8988T (cell line): ENCODE measurements at regions not wholly inside any gene's neighbourhood (a gene's known extent, or its start where the extent isn't known, plus 50 kb on each side); places are given as distances from the start of the nearest gene placed in this dataset.

Source experiments
- DNase-seq: peaks from one replicate; pipeline ENCODE4 v3.0.0; 2011

GRCh38 chr11:119880143-119880542, 151.1 kb upstream of the NECTIN1 start:
- no peak for DNase-seq

- no peak for DNase-seq
These were observed 150.0 kb upstream of the NECTIN1 start for GRCh38 chr11:119878990-119879389.

DNA sequence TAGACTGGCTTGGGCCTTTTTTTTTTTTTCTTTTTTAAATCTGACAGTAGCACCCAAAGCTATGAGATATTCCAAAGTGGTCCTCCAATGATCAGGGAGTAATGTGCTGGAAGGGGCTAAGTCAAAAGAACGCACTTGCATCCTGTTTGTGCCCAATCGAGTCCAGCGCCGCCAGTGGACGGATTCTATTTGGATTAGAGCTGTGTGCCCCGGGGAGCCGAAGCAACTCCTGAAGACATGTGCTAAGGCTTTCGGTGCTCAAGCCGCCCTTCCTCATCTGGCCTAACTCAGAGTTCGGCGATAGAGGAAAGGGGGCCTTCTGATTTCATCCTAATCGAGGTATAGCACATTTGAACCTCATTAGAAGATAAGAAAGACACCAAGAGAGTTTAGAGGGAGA, 147.8 kb upstream of the NECTIN1 start:
- DNase-seq: no peak

DNA sequence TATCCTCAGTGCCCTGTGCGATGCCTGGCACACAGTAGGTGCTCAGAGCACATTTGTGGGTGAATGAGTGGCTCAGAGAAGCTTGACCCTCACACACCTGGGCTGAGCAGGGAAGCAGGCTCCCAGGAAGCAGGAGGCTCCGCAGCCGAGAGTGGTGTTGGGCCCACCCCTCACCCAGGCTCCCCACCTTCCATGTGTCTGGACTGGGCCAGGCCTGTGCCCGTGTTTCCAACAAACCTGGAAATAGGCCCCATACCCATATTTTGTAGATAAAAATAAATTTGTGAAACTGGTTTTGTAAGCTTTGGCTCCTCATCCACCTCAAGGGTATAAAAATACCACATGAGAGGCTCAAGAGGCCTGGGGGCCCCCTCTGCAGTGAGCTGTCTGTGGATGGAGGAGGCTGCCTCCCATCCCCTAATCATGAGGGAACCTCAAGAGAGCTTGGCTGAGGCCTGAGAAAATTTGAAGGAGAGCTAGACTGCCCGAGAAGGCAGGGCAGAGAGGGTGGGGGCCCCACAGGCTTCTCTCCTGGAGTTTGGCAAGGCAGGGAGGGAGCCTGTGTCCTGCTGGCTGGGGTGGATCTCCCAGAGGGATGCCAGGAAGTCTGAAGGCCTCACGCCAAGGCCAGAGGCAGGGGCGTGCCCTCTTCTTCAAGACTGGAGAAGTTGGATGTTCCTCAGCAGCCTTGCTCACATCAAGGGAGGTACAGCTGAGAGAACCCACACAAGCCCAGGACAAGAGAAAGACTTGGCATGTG, 147.0 kb upstream of the NECTIN1 start:
- no peak for DNase-seq

DNA sequence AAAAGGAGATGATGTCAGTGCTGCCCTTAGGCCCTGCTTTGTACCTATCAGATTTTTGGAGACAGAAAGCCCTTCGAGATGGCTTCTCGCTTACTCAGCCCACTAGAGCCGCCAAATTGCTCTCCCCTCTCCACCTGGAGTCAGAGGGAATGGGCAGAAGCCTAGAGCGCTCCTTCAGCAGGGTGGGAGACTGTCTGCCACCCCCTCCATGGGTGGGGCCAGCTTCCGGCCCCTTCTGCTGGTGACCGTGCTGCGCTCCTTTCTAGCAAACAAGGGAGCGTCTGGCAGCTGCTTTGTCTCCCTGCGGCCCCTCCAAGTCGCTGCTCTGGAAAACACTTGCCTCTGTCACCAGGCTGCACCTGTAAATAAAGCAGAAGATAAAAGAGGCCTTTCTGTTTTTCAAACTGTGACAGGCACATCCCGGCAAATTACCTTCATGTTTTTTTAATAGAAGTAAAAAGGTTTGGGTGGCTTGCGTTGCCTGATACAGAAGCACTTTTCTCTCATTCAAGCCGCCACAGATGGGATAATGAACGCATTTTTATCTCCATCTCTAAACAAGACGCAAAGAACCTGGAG, 145.7 kb upstream of the NECTIN1 start:
- DNase-seq: no peak

DNA sequence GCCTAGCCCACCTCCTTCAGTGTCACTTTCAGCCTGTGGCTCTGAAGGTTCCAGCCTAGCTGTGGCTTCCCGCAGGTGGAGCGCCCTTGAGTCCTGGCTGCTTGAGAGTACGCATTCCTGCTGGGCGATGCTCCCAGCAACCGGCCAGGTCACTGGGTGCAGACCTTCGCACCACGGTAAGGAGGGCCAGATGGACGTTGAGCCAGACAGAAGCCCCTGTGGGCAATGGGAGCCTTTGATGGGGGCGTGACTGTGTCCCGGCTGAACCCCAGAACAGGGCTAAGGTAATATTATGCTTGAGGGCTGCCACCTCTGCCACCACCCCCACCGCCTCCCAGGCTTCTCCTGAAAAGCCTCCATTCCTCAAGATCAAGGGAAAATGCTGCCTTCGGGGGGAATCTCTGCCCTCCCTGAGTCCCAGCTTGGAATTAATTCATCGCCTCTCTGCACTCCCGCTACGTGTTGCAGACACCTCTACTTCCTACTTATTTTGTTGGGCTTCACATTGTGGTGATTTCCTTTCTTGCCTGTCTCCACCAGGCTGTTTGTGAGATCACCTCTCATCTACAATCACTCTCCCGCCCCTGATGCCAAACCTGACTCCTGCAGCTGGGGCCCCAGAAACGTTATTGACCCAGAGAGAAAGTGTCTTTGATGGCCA, 144.9 kb upstream of the NECTIN1 start:
- DNase-seq: no peak

DNA sequence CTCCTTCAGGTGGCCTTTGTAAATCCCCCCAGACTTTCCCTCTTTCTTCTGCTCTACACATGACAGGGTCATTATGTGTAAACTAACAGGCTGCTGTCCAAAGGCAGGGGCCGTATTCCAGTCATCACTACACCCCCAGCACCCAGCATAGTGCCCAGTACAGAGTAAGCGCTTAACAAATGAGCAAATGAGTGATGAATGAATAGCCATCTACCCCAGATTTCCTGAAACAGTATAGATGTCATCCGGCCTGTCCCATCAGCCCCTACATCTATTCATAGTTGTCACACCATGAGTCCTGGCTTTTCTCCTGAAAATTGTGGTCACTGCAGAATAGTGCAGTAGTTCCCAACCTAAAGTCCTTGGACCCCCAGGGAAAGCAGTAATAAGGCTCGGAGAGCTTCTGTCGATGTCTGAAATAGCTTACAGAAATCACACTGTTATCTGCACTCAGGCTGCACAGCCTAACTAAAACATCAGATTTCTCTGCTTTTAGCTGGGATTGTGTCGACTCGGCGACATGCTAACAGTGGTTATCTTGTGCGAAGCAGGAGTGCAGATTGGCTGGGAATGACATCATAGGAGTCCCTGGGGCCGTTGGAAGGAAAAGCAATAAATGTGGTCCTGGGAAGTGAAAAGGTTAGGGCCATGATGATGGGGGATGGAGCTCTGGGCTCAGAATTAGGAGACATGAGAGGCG, 143.8 kb upstream of the NECTIN1 start:
- no peak for DNase-seq

DNA sequence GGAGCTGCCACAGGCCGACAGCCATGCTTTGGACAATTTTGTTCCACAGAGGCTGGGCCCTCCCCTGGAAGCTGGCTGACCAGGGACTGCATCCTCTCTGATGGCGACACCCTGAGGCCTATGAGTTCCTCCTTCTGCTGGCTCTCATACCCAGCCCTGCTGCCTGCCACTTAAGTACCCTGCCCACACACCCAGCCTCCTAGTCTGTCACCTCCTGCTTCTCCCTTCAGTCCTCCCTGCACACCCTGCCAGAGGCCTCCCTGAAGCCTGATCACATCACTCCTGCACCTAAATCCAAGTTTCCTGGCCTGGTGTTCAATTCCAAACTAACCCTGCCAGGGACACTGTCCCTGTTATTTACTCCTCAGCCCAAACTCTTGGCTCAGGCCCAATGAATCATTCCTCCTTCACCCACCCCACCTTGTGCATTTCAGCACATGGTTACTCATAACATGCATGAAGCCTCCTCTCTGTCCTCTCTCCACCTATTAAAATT, 136.7 kb upstream of the NECTIN1 start:
- DNase-seq: no peak

GRCh38 chr11:119864836-119865235, 135.8 kb upstream of the NECTIN1 start:
- DNase-seq: no peak

DNA sequence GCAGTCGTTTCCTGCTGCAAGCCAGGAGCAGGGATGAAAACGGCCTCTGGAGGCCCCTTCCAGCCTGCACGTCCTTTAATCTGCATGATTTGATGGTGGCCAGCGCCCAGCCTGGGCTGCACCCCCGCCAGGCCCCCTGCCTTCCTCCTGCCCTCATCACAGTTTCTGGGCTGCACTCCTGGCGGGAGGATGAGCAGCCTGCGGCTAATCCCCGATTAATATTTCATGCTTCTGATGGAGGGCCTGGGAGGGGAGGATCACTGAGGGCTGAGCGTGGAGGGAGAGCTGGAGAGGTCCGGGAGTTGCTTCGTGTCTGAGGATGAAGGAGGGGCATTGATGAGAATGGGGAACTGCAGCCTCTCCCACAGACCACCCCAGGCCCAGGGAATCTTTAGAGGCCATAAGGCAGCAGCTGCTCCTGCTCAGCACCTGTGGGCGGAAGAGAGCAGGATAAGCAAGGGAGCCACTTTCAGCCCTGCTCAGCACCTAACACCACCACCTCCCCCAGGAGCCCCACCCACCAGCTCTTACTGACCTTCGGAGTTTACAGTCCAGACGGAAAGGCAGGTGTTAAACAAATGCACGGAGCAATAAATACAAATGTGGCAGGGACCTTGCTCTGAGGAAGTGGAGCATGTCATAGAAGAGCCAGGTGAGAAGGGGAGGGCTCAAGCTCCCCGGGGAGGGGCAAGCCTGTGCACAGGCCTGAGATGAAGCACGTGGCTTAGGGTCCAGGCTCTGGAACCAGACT, 135.0 kb upstream of the NECTIN1 start:
- no peak for DNase-seq

DNA sequence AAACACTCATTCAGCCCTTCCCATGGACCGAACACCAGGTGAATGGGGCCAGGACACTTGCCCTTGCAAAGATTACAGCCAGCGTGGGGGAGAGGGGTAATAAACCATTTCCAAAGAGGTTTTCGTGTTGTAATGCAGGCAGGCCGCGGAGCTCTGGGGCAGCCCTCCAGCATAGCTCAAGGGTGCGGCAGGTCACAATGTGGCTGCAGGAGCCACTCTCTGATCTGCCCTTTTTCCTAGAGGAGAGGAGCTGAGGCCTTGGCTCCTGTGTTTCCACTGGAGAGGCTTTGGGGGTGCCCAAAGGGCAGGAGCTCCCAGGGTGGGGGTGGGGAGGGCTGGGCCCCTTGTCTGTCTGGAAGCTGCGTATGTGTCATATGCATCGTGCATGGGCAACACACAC, 134.2 kb upstream of the NECTIN1 start:
- DNase-seq: no peak

GRCh38 chr11:119861160-119861559, 132.2 kb upstream of the NECTIN1 start:
- DNase-seq: no peak

GRCh38 chr11:119860561-119861094, 131.6 kb upstream of the NECTIN1 start:
- DNase-seq: no peak

- DNase-seq: no peak
These were observed 130.7 kb upstream of the NECTIN1 start for GRCh38 chr11:119859684-119860083.

- no peak for DNase-seq
These were observed 129.3 kb upstream of the NECTIN1 start for GRCh38 chr11:119858288-119858687.

DNA sequence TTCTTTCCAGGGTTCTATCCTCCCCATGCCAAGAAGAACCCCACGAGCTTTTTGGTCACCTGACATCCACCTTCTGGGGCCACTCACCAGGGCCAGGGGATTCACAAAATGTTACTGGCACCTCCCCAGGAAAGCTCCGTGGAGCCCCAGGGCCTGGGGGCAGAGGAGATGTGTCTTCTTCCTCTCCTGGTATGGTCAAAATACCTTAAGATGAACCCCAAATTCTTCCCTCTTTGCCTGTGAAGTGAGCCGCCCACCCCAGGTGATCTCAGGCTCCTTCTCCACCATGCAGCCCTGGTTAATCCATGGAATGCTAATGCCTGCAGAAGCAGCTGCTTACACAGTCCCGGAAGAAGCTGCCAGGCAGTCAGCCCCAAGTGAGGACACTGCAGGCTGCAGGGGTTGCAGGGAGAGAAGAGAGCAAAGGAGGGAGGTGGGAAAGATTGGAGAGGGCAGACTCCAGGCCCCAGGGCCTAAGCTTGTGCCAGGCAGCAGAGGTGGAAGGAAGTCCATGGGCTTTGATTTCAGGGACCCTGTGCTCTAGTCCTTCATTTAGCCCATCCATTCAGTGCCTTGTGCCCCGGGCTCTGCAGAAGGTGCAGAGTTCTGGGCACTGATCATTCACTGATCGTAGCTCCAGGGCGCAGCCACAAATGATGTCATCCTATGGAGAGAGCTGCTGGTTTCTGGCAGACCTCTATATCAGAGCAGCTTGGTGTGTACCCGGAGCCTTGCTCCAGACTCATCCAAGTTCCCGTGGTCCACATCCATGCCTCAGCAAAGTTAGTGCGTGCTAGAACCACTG, 127.9 kb upstream of the NECTIN1 start:
- DNase-seq: no peak

DNA sequence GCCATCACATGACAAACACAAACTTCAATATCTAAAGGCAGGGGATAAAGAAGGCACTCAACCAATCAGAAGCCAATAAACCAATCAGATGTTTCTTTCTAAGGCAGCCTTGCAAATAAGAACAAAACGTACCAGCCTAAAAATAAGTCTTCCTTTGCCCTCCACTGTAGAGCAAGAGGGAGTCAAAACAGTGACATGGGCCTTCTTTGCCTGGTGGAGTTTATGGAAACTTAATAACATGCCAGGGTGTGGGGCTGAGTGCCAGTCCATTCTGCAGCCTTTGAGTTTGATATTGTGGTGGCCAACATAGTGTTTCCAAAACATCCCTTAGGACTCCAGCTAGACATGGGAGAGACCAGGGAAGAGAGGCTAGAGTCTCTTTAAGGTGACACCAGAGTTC, 126.1 kb upstream of the NECTIN1 start:
- DNase-seq: no peak

- DNase-seq: no peak
These were observed 125.5 kb upstream of the NECTIN1 start for GRCh38 chr11:119854521-119854920.

GRCh38 chr11:119853581-119854360, 124.8 kb upstream of the NECTIN1 start:
- DNase-seq: no peak

DNA sequence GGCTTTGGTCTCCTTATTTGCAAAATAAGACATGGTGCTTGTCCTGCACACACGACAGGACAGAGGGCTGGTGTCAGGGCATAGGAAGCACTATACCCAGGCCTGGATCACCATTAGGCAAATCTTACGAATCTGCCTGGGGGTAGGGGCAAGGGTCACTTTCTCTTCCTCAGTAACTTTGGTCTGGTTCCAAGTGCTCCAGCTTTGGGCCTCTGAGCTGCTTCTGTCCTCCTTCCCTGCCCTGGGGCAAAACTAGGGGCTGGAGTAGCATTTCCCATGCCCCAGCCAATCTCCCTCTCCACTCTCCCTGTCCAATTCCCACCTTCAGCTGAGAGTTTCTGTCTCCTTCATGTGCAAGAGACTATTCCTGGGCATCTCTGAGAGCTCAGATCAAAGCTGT, 123.7 kb upstream of the NECTIN1 start:
- DNase-seq: no peak
